ENCODE measurements at regions not wholly inside any gene's neighbourhood (a gene's known extent, or its start where the extent isn't known, plus 50 kb on each side); places are given as distances from the start of the nearest gene placed in this dataset.

GRCh38 chr7:125338110-125338509, 408.5 kb upstream of the POT1 start:
- TF ChIP-seq EZH2 (IDR thresholded peaks at IDR 0.05; ENCODE audit: insufficient read depth, poor library complexity, severe bottlenecking) (no peak), EZH2phosphoT487 (IDR thresholded peaks at IDR 0.05; ENCODE audit: insufficient read depth, low read depth) (no peak)
